ENCODE measurements at regions not wholly inside any gene's neighbourhood (a gene's known extent, or its start where the extent isn't known, plus 50 kb on each side); places are given as distances from the start of the nearest gene placed in this dataset.
"Not testable (repeated sequence)": the region's sequence is repeated elsewhere in the genome, so short reads cannot be mapped to it uniquely, and the experiment has no call there.

GRCh38 chr3:73120710-73121109 is 59.3 kb downstream of the EBLN2 start:
- DNase-seq (ENCODE audit: low spot score), result no peak

- no peak for DNase-seq (ENCODE audit: low spot score)
These were observed 60.3 kb downstream of the EBLN2 start for GRCh38 chr3:73121669-73122331.

- DNase-seq (ENCODE audit: low spot score), result no peak
These were observed 72.6 kb downstream of the EBLN2 start for GRCh38 chr3:73134034-73134433.

GRCh38 chr3:73136941-73137340 is 75.5 kb downstream of the EBLN2 start:
- no peak for DNase-seq (ENCODE audit: low spot score)

- no peak for DNase-seq (ENCODE audit: low spot score)
These were observed 76.4 kb downstream of the EBLN2 start for GRCh38 chr3:73137736-73138403.

- no peak for DNase-seq (ENCODE audit: low spot score)
These were observed 79.4 kb downstream of the EBLN2 start for GRCh38 chr3:73140772-73141442.

GRCh38 chr3:73141525-73141924 is 80.1 kb downstream of the EBLN2 start:
- DNase-seq (ENCODE audit: low spot score), result no peak

- DNase-seq (ENCODE audit: low spot score), result no peak
These were observed 81.9 kb downstream of the EBLN2 start for GRCh38 chr3:73143401-73143800.

- DNase-seq (ENCODE audit: low spot score), result no peak
These were observed 82.4 kb downstream of the EBLN2 start for GRCh38 chr3:73143821-73144237.

GRCh38 chr3:73144276-73144675 is 82.8 kb downstream of the EBLN2 start:
- no peak for DNase-seq (ENCODE audit: low spot score)

- no peak for DNase-seq (ENCODE audit: low spot score)
These were observed 83.4 kb downstream of the EBLN2 start for GRCh38 chr3:73144828-73145227.

- not testable (repeated sequence) for DNase-seq (ENCODE audit: low spot score)
These were observed 86.0 kb downstream of the EBLN2 start for GRCh38 chr3:73147479-73147878.

- DNase-seq (ENCODE audit: low spot score), result no peak
These were observed 86.7 kb downstream of the EBLN2 start for GRCh38 chr3:73148206-73148605.

GRCh38 chr3:73148682-73149081 is 87.2 kb downstream of the EBLN2 start:
- no peak for DNase-seq (ENCODE audit: low spot score)

- DNase-seq (ENCODE audit: low spot score), result no peak
These were observed 89.1 kb downstream of the EBLN2 start for GRCh38 chr3:73150369-73151130.

GRCh38 chr3:73152571-73152970 is 91.1 kb downstream of the EBLN2 start:
- not testable (repeated sequence) for DNase-seq (ENCODE audit: low spot score)

- DNase-seq (ENCODE audit: low spot score), result not testable (repeated sequence)
These were observed 91.6 kb downstream of the EBLN2 start for GRCh38 chr3:73153057-73153456.

GRCh38 chr3:73154261-73154660 is 92.8 kb downstream of the EBLN2 start:
- DNase-seq (ENCODE audit: low spot score), result not testable (repeated sequence)

GRCh38 chr3:73155441-73155840 is 94.0 kb downstream of the EBLN2 start:
- not testable (repeated sequence) for DNase-seq (ENCODE audit: low spot score)

GRCh38 chr3:73164622-73165021 is 103.2 kb downstream of the EBLN2 start:
- DNase-seq (ENCODE audit: low spot score), result no peak

GRCh38 chr3:73175698-73176097 is 114.2 kb downstream of the EBLN2 start:
- no peak for DNase-seq (ENCODE audit: low spot score)

- DNase-seq (ENCODE audit: low spot score), result no peak
These were observed 115.5 kb downstream of the EBLN2 start for GRCh38 chr3:73176941-73177340.
